Stimulated activated CD4-positive, alpha-beta T cell treated with anti-CD3 and anti-CD28 coated beads, Interleukin-2, amount 100 ng/mL, for 24 hours (primary cell): ENCODE measurements at regions not wholly inside any gene's neighbourhood (a gene's known extent, or its start where the extent isn't known, plus 50 kb on each side); places are given as distances from the start of the nearest gene placed in this dataset.
"Not testable (repeated sequence)": the region's sequence is repeated elsewhere in the genome, so short reads cannot be mapped to it uniquely, and the experiment has no call there.

Experiments used
- DNase-seq, 2 donors: peaks; one replicate each; pipeline ENCODE4 v3.0.0-alpha.2; 2020

DNA sequence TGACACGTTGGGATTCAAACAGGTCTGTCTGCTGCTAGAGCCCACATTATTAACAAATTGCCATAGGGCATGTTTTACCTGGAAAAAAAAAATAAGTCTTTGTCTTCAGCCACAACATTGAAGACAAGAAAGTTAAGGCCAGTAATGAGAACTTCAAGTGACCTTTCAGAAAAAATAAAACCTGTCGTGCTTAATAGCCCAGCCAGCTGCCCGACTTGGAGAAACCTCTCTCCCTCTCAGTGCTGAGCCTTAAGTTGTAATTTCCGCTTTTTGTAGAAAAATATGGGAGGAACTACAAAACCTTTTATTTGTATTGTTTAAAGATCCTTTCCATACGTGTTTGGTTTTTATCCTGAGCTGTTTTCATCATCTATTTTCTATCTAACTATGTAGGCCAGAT lies 454.3 kb upstream of the SLITRK6 start:
- DNase-seq, result not testable (repeated sequence)

GRCh38 chr13:86255820-86256219 lies 456.6 kb upstream of the SLITRK6 start:
- DNase-seq, result not testable (repeated sequence)

GRCh38 chr13:86269511-86269910 lies 470.3 kb upstream of the SLITRK6 start:
- DNase-seq, result no peak

DNA sequence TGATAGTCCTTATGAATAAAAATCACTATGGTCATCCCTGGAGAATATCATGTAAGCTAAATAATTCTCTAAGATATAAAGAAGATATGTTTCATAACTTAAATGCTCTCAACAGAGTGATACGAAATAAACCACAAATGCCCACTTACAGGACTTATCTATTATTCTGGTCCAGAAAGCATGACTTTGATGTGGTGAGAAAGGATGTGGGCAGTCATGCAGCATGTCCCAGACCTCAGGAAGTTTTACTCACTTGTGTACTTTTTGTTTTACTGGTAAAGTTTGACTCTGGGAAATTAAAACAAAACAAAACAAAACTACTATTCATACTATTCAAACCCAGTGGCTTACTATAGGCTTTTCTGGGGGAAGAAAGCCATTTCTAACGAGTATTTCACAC lies 483.2 kb upstream of the SLITRK6 start:
- no peak for DNase-seq

GRCh38 chr13:86283031-86283430 lies 483.8 kb upstream of the SLITRK6 start:
- DNase-seq, result no peak

DNA sequence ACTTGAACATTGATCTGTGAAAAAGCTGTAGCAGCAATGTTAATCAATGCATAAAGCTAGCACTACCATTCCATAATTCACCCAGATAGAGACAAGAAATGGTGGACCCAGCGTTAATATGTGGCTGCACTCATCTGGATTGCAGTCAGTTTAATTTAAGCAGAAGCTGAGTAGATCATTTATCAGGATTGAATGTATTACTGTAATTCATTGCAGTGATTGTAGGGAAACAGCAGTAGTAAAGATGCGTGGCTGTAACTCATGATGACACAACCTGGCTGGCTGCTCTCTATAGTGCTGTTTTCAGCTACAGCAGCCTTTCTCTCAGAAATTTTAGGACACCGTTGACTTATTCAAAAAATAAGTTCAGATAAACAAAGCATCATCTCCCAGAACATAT lies 499.5 kb upstream of the SLITRK6 start:
- DNase-seq, result no peak

GRCh38 chr13:86299128-86299527 lies 499.9 kb upstream of the SLITRK6 start:
- DNase-seq, result no peak

DNA sequence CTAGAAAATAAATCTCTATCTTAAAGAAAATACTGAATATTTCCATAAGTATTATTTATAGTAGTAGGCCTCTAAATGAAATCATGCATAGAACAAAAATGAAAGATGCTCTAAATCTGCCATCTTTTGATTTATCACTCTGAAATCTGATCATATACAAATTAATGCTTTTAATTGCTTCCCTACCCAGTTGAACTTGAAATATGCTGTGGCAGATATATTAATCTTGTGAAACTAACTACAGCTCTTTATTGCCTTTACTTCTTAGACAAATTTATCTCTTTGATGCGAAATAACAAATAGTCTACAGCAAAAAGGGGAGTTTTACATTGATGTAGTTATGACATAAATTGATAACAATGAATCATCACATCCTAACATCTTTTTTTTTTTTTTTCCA lies 510.7 kb upstream of the SLITRK6 start:
- DNase-seq, result no peak

DNA sequence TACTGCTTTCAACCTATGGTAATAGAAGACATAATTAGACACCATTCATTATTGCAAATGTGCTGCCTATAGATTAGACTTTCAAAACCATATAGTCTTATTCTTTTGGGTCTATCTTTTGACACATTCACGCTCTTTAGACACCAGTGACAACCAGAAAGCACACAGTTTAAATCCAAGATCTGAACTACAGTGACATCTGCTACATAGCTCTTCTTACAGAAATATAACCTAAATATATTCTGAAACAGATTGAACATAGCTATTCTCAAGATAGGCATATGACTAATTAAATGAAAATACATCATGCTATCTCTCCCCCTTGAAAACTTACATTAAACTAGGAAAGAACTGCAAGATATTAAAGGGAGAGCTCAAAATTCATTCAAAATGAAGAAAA lies 514.2 kb upstream of the SLITRK6 start:
- no peak for DNase-seq

DNA sequence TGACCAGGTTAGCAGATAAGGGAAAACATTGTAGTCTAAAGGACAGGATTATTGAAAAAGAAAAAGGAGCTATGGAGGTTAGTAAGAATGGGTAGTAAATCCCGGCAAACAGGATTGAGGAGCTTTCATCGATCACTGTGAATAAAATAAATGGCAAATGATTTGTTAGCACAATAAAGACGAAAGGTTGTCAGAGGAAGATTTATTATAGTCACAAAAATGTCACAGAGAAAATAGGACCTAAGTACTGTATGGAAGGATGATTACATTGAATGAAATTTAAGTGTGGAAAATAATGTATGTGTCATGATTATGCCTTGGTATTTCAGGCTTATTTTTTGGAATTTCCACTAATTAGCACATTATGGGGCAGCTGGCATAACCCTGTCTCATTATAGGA lies 519.2 kb upstream of the SLITRK6 start:
- no peak for DNase-seq

GRCh38 chr13:86324191-86324590 lies 525.0 kb upstream of the SLITRK6 start:
- DNase-seq, result no peak

- no peak for DNase-seq
These were observed 556.1 kb upstream of the SLITRK6 start for GRCh38 chr13:86355301-86355700.

DNA sequence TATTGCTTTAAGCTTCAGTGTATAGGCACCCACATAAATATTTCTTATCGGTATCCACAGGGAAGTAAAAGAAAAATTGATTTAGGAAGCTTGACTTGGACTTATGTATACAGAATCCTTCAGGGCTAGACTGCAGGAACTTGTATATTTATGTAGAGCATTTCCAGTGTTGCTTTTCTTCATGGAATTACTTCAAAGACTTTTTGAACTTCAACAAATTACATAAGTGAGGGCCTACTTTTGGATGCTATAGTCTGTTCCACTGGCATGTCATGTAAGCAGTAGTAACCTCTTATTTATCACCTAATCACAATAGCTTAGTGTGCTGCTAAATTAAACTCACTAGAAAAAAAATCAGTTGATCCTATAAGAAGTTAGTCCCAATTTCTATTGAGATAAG lies 557.9 kb upstream of the SLITRK6 start:
- no peak for DNase-seq

GRCh38 chr13:86363749-86364148 lies 564.5 kb upstream of the SLITRK6 start:
- not testable (repeated sequence) for DNase-seq

GRCh38 chr13:86368924-86369323 lies 569.7 kb upstream of the SLITRK6 start:
- DNase-seq, result no peak

DNA sequence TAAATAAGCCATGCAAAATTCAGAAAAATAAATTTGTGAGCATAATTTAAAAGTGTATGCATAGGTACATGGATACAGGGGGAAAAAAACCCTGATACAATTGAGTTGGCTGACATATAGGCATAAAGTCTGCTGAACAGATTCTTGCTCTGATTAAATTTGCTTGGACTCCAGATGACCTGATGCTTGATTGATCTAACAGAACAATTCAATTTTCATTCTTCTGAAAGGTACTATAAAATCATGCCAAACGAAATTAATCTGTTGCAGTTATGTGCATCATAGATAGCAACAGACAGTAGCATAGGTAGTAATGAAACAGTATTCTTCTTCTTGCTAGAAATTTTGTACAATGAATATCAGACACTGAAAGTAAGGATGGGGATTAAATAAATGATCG lies 578.2 kb upstream of the SLITRK6 start:
- DNase-seq, result no peak

GRCh38 chr13:86378628-86379027 lies 579.4 kb upstream of the SLITRK6 start:
- DNase-seq, result no peak

GRCh38 chr13:86383151-86383550 lies 583.9 kb upstream of the SLITRK6 start:
- no peak for DNase-seq

DNA sequence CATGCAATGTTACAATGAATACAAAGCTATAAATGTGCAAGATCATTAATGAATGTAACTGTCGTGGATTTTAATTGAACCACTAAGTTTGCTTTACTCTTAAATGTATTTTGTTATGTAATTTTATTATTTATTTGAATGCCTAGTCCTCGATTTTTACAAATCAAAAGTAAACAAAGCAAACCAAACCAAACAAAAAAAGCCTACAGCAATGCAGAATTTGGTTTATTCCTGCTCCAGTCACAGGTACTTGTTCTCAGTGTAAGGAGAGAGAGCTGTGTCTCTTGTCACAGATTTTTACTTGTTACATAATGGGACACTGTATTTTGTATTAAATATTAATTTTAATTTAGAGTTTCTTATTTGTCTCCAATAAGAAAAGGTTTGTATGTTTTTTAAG lies 584.3 kb upstream of the SLITRK6 start:
- no peak for DNase-seq

- no peak for DNase-seq
These were observed 598.4 kb upstream of the SLITRK6 start for GRCh38 chr13:86397635-86398034.

DNA sequence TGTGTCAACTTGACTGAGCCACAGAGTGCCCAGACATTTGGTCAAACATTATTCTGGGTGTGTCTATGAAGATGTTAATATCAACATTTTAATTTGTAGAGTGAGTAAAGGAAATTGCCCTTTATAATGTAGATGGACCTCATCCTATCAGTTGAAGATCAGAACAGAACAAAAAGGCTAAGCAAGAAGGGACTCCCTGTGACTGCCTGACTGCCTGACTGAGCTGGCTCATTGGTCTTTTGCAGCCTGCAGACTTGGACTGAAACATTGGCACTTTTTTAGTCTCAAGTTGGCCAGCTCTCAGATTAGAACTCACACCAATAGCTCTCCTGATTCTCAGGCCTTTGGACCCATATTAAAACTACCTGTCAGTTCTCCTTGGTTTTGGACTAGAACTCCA lies 600.4 kb upstream of the SLITRK6 start:
- no peak for DNase-seq

- no peak for DNase-seq
These were observed 603.3 kb upstream of the SLITRK6 start for GRCh38 chr13:86402500-86402899.

DNA sequence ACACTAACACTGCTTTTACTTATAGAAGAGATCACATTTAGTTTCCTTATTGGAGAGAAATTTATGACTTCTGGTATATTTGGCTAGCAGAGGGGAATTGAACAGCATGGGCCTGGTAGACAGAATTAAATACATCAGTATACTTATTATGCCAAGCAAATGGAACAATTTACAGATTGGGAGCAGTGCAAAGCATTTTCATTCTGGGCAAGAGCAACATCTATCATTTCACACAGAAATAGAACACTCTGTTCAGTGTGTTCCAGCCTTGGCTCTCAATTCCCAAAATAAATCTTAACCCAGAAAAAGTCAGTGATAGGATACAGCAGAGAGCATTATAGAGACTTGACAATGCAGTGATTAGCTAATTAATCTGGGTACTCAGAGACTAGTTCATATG lies 604.0 kb upstream of the SLITRK6 start:
- no peak for DNase-seq

DNA sequence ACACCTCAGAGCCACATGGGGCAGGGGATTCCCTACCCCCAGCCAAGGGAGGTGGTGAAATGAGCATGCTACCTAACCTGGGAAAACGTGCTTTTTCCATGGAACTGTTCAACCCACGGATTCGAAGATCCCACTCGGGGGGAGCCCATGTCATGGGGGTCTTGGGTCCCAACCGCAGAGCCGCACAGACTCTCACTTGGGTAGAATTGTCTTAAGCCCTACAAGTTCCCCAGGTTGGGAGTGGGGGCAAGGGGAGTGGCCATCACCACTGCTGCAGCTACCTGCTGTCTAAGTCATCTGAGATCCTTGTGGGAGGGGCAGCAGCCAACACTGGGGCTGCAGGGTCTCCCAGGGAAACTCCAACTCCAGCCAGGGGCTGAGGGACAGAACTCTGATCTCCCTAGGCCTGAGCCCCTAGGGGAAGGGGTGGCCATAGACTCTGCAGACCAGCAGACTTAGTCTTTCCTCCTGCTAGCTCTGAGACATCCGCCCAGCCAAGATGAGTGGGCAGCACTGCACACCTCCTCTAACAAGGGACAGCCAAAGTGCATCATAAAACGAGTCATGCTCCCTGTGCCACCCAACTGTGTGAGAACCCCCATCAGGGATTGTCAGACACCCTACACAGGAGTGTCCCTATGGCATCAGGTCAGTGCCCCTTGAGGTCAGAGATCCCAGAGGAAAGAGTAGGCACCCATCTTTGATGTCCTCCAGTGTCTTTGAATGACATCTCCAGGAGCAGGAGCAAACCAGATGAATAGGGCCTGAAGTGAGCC lies 610.4 kb upstream of the SLITRK6 start:
- DNase-seq, result no peak

GRCh38 chr13:86425170-86425815 lies 626.1 kb upstream of the SLITRK6 start:
- DNase-seq, result no peak
